ENCODE measurements at regions not wholly inside any gene's neighbourhood (a gene's known extent, or its start where the extent isn't known, plus 50 kb on each side); places are given as distances from the start of the nearest gene placed in this dataset.

DNA sequence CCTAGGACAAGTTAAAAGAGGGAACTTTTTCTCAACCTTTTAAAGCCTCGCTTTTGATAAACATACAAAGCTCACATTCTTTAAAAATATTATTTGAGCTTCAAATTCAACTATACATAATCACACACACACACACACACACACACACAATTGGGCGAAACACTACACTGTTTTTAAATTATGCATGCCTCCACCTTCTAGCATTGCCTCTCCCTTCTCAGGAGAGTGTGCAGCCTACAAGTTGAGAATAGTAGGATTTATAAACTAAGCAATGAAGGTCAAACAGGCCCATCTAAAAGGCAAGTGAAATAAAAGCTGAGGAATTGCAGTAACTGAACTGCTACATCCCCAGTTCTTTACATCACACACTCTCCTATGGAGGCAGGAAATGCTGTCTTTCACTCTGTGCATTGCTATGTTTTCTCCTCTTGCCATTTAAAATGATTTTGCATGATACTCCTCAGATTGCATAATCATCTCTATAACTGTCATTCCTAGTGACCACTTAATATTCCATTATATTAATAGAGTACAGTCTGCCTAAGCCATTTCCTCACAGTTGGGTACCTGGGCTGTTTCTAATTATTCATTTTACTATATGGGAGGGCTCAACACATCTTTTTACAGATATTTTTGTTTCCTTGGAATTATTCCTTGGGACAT lies 92.5 kb upstream of the KCNE2 start:
- DNase-seq (ENCODE audit: low read depth), result no peak
- TF ChIP-seq, protein P1, sequence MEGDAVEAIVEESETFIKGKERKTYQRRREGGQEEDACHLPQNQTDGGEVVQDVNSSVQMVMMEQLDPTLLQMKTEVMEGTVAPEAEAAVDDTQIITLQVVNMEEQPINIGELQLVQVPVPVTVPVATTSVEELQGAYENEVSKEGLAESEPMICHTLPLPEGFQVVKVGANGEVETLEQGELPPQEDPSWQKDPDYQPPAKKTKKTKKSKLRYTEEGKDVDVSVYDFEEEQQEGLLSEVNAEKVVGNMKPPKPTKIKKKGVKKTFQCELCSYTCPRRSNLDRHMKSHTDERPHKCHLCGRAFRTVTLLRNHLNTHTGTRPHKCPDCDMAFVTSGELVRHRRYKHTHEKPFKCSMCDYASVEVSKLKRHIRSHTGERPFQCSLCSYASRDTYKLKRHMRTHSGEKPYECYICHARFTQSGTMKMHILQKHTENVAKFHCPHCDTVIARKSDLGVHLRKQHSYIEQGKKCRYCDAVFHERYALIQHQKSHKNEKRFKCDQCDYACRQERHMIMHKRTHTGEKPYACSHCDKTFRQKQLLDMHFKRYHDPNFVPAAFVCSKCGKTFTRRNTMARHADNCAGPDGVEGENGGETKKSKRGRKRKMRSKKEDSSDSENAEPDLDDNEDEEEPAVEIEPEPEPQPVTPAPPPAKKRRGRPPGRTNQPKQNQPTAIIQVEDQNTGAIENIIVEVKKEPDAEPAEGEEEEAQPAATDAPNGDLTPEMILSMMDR (conservative IDR thresholded peaks at IDR 0.05; ENCODE audit: low read length), result no peak
- no peak overlapping the region for H3K4me3 ChIP-seq (ENCODE audit: low read length)

DNA sequence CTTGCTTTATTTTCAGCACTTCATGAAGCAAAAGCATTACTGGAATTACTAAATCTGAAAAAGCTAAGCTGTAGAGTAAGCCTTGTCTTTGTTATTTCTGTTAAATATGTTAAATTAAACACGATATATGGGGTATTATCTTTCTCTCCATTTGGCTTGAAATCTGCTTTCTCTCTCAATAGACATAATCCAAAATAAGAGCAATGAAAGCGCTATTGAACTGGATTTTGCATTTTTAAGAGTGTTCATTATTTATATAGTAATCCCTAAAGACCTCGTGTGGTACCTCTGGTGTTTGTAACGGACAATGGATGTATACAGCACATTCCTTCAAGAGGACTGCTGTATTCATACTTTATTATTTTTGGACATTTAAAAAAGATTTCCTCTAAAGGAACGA lies 91.5 kb upstream of the KCNE2 start:
- DNase-seq (ENCODE audit: low read depth), result no peak
- TF ChIP-seq, protein P1 (conservative IDR thresholded peaks at IDR 0.05; ENCODE audit: low read length), result no peak
- no peak overlapping the region for H3K4me3 ChIP-seq (ENCODE audit: low read length)

DNA sequence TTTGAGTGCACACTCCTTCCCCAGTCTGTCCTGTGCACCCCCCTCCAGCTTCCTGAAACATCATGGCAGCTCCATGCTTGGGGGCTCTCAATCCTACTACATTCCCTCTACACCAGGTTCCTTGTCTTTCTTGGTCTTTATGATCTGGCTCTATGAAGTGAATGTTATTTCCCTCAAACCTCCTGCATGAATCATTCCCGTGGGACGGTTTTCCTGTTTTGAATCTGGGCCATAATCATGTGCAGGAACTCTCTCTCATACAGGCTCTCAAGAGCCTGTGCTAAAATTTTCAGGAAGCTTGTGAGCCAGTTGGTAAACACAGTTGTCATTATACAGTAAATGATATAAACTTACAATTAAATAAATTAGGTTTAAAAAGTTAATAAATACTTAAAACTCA lies 89.8 kb upstream of the KCNE2 start:
- TF ChIP-seq, protein P1 (conservative IDR thresholded peaks at IDR 0.05; ENCODE audit: low read length), result no peak
- H3K4me3 ChIP-seq (ENCODE audit: low read length), result no peak overlapping the region
- DNase-seq (ENCODE audit: low read depth), result peak; percentile 31

DNA sequence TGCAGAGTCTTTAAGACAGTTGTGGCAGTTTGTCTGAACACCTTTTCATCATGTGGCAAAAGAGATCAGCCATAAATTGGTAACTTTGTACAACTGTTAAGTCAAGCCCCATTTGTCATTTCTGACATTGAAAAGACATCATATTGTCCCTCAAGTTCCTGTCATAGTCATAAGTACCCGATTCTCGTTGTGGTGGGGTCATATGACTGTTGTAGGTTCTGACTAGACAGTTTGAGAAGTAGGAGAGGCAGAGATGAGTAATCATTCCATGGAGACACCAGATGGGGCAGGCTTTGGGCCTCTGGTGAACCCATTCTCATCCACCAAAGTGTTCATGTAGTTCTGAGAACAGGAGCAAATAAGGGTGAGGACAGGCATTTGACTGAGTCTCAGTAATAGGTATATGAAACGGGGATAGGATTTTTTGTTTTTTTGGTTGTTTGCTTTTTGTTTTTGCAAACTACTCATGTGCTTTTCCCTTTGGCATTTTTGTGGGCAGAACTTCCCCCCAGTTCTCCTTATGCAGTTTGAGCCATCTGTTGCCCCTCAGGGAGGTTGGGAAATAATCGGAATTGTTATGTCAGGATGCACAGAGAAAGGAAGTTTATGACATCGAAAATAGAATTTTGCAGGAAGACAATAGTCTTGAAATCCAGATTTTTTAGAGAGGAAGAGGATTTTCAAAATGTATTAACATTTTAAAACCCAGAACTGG lies 86.9 kb upstream of the KCNE2 start:
- TF ChIP-seq, protein P1 (conservative IDR thresholded peaks at IDR 0.05; ENCODE audit: low read length), result no peak
- peak; percentile 41 for DNase-seq (ENCODE audit: low read depth)
- H3K4me3 ChIP-seq (ENCODE audit: low read length), result no peak overlapping the region

DNA sequence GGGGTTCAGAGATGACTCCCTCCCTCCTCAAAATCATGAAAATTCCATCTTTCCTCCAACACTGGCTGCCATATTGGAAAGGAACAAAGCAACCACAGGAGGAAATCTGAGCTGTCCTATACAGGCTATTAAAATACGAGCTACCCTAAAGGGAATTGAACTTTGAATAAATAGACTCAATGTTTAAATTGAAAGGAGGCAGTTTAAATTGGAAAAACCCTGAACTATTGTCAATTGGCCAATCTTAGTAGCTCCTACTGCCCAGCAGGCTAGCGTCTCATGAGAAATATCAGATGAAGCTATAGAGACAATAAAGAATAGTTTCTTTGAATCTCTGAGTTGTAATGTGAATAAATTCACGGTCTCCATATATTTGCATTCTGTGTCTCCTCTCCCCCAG lies 85.4 kb upstream of the KCNE2 start:
- TF ChIP-seq, protein P1 (conservative IDR thresholded peaks at IDR 0.05; ENCODE audit: low read length), result no peak
- no peak for DNase-seq (ENCODE audit: low read depth)
- no peak overlapping the region for H3K4me3 ChIP-seq (ENCODE audit: low read length)

DNA sequence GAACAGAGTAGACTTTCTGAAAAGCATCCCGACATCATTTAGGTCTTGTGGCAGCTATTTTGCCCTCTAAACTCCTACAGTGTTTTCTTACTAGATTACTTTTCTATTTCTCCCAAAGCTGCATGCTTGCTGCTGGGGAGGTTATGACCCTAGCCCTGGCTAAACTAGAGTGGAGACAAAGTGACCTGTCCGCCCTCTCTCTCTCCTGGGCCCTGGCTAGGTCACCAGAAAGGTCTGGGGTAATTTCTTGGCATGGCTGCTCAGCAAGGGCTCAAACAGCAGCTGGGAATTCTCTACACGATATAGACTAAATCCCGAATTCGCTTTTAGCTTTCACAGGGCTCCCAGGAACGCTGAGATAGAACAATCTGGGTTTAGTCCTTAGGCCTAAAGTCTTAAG lies 84.5 kb upstream of the KCNE2 start:
- no peak overlapping the region for H3K4me3 ChIP-seq (ENCODE audit: low read length)
- TF ChIP-seq, protein P1 (conservative IDR thresholded peaks at IDR 0.05; ENCODE audit: low read length), result no peak

DNA sequence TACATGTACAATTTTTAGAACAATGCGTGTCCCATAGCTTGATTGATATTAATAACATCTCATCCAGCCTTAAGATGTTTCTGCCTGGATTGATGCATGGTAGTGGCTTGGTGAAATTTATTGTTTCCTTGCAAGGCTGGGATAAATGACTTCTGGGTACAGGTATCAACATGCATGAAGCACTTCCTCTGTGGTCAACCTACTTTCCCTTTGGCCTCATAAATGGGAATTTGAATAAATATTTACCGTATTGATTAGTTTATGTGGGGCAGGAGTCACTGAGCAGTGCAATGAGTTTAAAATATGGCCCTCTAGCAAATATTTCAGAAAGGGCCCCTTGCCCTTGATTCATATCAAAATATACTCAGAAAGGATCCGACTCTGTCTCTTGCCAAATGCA lies 83.9 kb upstream of the KCNE2 start:
- TF ChIP-seq, protein P1 (conservative IDR thresholded peaks at IDR 0.05; ENCODE audit: low read length), result no peak
- no peak for DNase-seq (ENCODE audit: low read depth)
- no peak overlapping the region for H3K4me3 ChIP-seq (ENCODE audit: low read length)

More for the DNA sequence above, 84.5 kb upstream of the KCNE2 start:
- DNase-seq (ENCODE audit: low read depth), result no peak
